H9 (cell line): ENCODE measurements at regions not wholly inside any gene's neighbourhood (a gene's known extent, or its start where the extent isn't known, plus 50 kb on each side); places are given as distances from the start of the nearest gene placed in this dataset.

Experiments used
- DNase-seq: peaks from one replicate; pipeline ENCODE4 v3.0.0-alpha.2; 2017
- H2AFZ ChIP-seq: one replicate; pipeline ENCODE4 v1.6.1; 2013; ENCODE audit warnings: mild to moderate bottlenecking, low read length, control low read depth, moderate library complexity
- H2AK5ac ChIP-seq: 2 replicates; pipeline ENCODE4 v1.6.1; 2013; ENCODE audit warnings: low read length, control low read depth, mixed read lengths; ENCODE audit not compliant: insufficient read length
- H2BK120ac ChIP-seq: one replicate; pipeline ENCODE4 v1.6.1; 2013; ENCODE audit warnings: low read depth, mild to moderate bottlenecking, low read length, control low read depth, inconsistent platforms; ENCODE audit not compliant: poor library complexity, severe bottlenecking
- H2BK12ac ChIP-seq: 2 replicates; pipeline ENCODE4 v1.6.1; 2013; ENCODE audit warnings: low read length, control low read depth, mixed read lengths, low read depth; ENCODE audit not compliant: insufficient read length
- H2BK15ac ChIP-seq: 2 replicates; pipeline ENCODE4 v1.6.1; 2013; ENCODE audit warnings: low read depth, low read length, control low read depth
- H2BK20ac ChIP-seq: one replicate; pipeline ENCODE4 v1.6.1; 2013; ENCODE audit warnings: low read depth, mild to moderate bottlenecking, low read length, control low read depth, inconsistent platforms; ENCODE audit not compliant: poor library complexity, severe bottlenecking
- H2BK5ac ChIP-seq: 2 replicates; pipeline ENCODE4 v1.6.1; 2013; ENCODE audit warnings: low read length, control low read depth, mixed read lengths; ENCODE audit not compliant: insufficient read length
- H3K14ac ChIP-seq: 2 replicates; pipeline ENCODE4 v1.6.1; 2013; ENCODE audit warnings: low read length, control low read depth; ENCODE audit not compliant: insufficient read depth
- H3K18ac ChIP-seq: 2 replicates; pipeline ENCODE4 v1.6.1; 2013; ENCODE audit warnings: low read depth, mild to moderate bottlenecking, mixed read lengths, low read length, control low read depth; ENCODE audit not compliant: insufficient read length
- H3K23ac ChIP-seq: 2 replicates; pipeline ENCODE4 v1.6.1; 2013; ENCODE audit warnings: low read length, control low read depth, mixed read lengths, low read depth; ENCODE audit not compliant: insufficient read length
- H3K23me2 ChIP-seq: 2 replicates; pipeline ENCODE4 v1.6.1; 2013; ENCODE audit warnings: low read depth, mild to moderate bottlenecking, mixed read lengths, low read length, control low read depth; ENCODE audit not compliant: insufficient read length, poor library complexity, severe bottlenecking
- H3K27ac ChIP-seq: 2 replicates; pipeline ENCODE4 v1.5.1; 2013; ENCODE audit warnings: low read length, control low read depth, mixed read lengths, low read depth; ENCODE audit not compliant: insufficient read length
- H3K27me3 ChIP-seq: 2 replicates; pipeline ENCODE4 v1.6.1; 2013; ENCODE audit warnings: low read length, control low read depth, inconsistent platforms; ENCODE audit not compliant: insufficient read depth
- H3K4ac ChIP-seq: 2 replicates; pipeline ENCODE4 v1.6.1; 2013; ENCODE audit warnings: low read depth, mild to moderate bottlenecking, control low read depth, inconsistent platforms, low read length, moderate library complexity
- H3K4me1 ChIP-seq: 2 replicates; pipeline ENCODE4 v1.6.1; 2013; ENCODE audit warnings: low read length, control low read depth, inconsistent platforms; ENCODE audit not compliant: insufficient read depth
- H3K4me2 ChIP-seq: 2 replicates; pipeline ENCODE4 v1.6.1; 2013; ENCODE audit warnings: low read length, control low read depth, mixed read lengths; ENCODE audit not compliant: insufficient read length, insufficient read depth
- H3K56ac ChIP-seq: 2 replicates; pipeline ENCODE4 v1.6.1; 2013; ENCODE audit warnings: low read depth, mild to moderate bottlenecking, mixed read lengths, low read length, control low read depth; ENCODE audit not compliant: insufficient read length
- H3K79me1 ChIP-seq: 2 replicates; pipeline ENCODE4 v1.6.1; 2013; ENCODE audit warnings: low read depth, mild to moderate bottlenecking, moderate library complexity, low read length, control low read depth, inconsistent platforms; ENCODE audit not compliant: insufficient read depth, poor library complexity, severe bottlenecking
- H3K79me2 ChIP-seq: 2 replicates; pipeline ENCODE4 v1.6.1; 2013; ENCODE audit warnings: low read length, control low read depth, inconsistent platforms; ENCODE audit not compliant: insufficient read depth
- H3K9ac ChIP-seq: 2 replicates; pipeline ENCODE4 v1.6.1; 2013; ENCODE audit warnings: low read length, control low read depth, mixed read lengths; ENCODE audit not compliant: insufficient read length; ENCODE audit errors: extremely low read depth
- H3K9me3 ChIP-seq: one replicate; pipeline ENCODE4 v1.6.1; 2013; ENCODE audit warnings: low read depth, low read length, inconsistent platforms; ENCODE audit not compliant: control insufficient read depth
- H3T11ph ChIP-seq: one replicate; pipeline ENCODE4 v1.6.1; 2013; ENCODE audit warnings: mild to moderate bottlenecking, low read length, control low read depth, inconsistent platforms
- H4K20me1 ChIP-seq: one replicate; pipeline ENCODE4 v1.6.1; 2013; ENCODE audit not compliant: control insufficient read depth, insufficient read length, insufficient read depth
- H4K5ac ChIP-seq: 2 replicates; pipeline ENCODE4 v1.6.1; 2013; ENCODE audit warnings: low read depth, mild to moderate bottlenecking, mixed read lengths, low read length, control low read depth; ENCODE audit not compliant: insufficient read length
- H4K8ac ChIP-seq: replicated peaks from 2 replicates; pipeline ENCODE4 v1.6.1; 2013; ENCODE audit warnings: low read length, control low read depth, mixed read lengths, low read depth; ENCODE audit not compliant: insufficient read length
- H4K91ac ChIP-seq: 2 replicates; pipeline ENCODE4 v1.6.1; 2013; ENCODE audit warnings: low read depth, mild to moderate bottlenecking, moderate library complexity, mixed read lengths, low read length, control low read depth; ENCODE audit not compliant: insufficient read length
- H3K27ac Mint-ChIP-seq, 3 experiments: 2 replicates in 2 of 3; 3 replicates in 1 of 3; pipeline ENCODE4 v1.8.0; 2020 to 2021; ENCODE audit warnings: mixed read lengths in 3 of 3, mild to moderate bottlenecking in 1 of 3, moderate library complexity in 1 of 3
- H3K27me3 Mint-ChIP-seq: 2 replicates; pipeline ENCODE4 v1.8.0; 2021; ENCODE audit warnings: low read depth, mild to moderate bottlenecking, moderate library complexity, mixed read lengths
- H3K36me3 Mint-ChIP-seq, 3 experiments: 2 replicates in 2 of 3; 3 replicates in 1 of 3; pipeline ENCODE4 v1.8.0; 2020 to 2021; ENCODE audit warnings: low read depth in 3 of 3, mixed read lengths in 3 of 3; ENCODE audit not compliant: insufficient read depth in 1 of 3
- H3K4me1 Mint-ChIP-seq, 2 experiments: 2 replicates each; pipeline ENCODE4 v1.8.0; 2020; ENCODE audit warnings: mixed read lengths in 2 of 2
- H3K4me3 Mint-ChIP-seq, 2 experiments: 2 replicates in 1 of 2; 3 replicates in 1 of 2; pipeline ENCODE4 v1.8.0; 2020 to 2021; ENCODE audit warnings: mild to moderate bottlenecking in 2 of 2, mixed read lengths in 2 of 2, moderate library complexity in 1 of 2
- H3K9me3 Mint-ChIP-seq, 2 experiments: 2 replicates in 1 of 2; 3 replicates in 1 of 2; pipeline ENCODE4 v1.8.0; 2020; ENCODE audit warnings: mild to moderate bottlenecking in 2 of 2, mixed read lengths in 2 of 2, moderate library complexity in 1 of 2
- WGBS: extraction: QIAGEN DNeasy Blood & Tissue Kit; methylation state at CpG from one replicate; pipeline ENCODE4 v1.1.7; 2013; ENCODE audit warnings: missing lambda C conversion rate, low lambda C conversion rate, mixed read lengths; ENCODE audit not compliant: insufficient read length; ENCODE audit errors: extremely low coverage; 5-methylcytosine and 5-hydroxymethylcytosine counted together
- TF ChIP-seq, protein P1 (sequence below): fragments of 200-600 bp; sonication (generic); conservative IDR thresholded peaks from 3 replicates; pipeline ENCODE4 v1.8.0; 2021; ENCODE audit warnings: antibody characterized with exemption, mild to moderate bottlenecking

DNA sequence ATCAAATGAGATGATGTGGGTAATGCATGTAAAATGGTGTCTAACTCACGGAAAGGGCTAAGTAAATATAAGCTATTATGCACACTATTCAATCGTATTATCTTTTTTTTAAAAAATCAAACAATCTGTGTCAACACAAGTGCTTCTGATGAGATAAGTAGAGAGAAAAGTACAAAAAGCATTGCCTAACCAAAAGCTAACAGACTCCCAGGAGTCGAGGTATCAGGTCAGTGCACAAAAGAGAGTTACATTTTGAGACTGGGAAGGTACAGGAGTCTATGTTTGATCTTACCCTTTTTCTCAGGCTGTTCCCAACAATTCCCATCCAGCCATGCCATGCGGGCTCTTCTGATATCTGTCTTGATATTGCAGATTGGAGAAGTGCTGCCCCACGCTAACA, 203.3 kb upstream of the ZIC3 start:
- TF ChIP-seq, protein P1, sequence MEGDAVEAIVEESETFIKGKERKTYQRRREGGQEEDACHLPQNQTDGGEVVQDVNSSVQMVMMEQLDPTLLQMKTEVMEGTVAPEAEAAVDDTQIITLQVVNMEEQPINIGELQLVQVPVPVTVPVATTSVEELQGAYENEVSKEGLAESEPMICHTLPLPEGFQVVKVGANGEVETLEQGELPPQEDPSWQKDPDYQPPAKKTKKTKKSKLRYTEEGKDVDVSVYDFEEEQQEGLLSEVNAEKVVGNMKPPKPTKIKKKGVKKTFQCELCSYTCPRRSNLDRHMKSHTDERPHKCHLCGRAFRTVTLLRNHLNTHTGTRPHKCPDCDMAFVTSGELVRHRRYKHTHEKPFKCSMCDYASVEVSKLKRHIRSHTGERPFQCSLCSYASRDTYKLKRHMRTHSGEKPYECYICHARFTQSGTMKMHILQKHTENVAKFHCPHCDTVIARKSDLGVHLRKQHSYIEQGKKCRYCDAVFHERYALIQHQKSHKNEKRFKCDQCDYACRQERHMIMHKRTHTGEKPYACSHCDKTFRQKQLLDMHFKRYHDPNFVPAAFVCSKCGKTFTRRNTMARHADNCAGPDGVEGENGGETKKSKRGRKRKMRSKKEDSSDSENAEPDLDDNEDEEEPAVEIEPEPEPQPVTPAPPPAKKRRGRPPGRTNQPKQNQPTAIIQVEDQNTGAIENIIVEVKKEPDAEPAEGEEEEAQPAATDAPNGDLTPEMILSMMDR: no peak
- no peaks in the 10 kb centered on the region for H3K27me3 ChIP-seq
- no peak overlapping the region for H2AK5ac ChIP-seq
- H2AFZ ChIP-seq: no peak overlapping the region
- no peaks in the 10 kb centered on the region; the same call in 1 of the 2 replicates for H3K79me2 ChIP-seq
- no peaks in the 10 kb centered on the region; the same call in 1 of the 2 replicates for H3K27me3 Mint-ChIP-seq
- H3K9me3 Mint-ChIP-seq: peaks cover 0 to 46% of the 10 kb centered on the region in 2 experiments; a peak in 2 of 5 replicates
- DNase-seq: no peak
- no peaks in the 10 kb centered on the region for H3K4me1 Mint-ChIP-seq
- no peak overlapping the region for H2BK20ac ChIP-seq
- H3K4me1 ChIP-seq: no peaks in the 10 kb centered on the region
- no peak overlapping the region for H2BK120ac ChIP-seq
- no peak overlapping the region for H3K27ac ChIP-seq
- no peak overlapping the region for H4K8ac ChIP-seq
- no peak overlapping the region for H3K4me3 Mint-ChIP-seq
- no peak overlapping the region for H4K5ac ChIP-seq
- no peak overlapping the region for H3K18ac ChIP-seq
- no CpG with 5 or more reads among the region's 5 CpGs for WGBS
- no peaks in the 10 kb centered on the region for H4K20me1 ChIP-seq
- no peak overlapping the region for H2BK5ac ChIP-seq
- H3K27ac Mint-ChIP-seq: no peak overlapping the region
- no peak overlapping the region for H3T11ph ChIP-seq
- H3K4ac ChIP-seq: no peak overlapping the region
- H2BK12ac ChIP-seq: no peak overlapping the region
- H3K9ac ChIP-seq: no peak overlapping the region
- H3K9me3 ChIP-seq: no peaks in the 10 kb centered on the region
- H2BK15ac ChIP-seq: no peak overlapping the region
- H4K91ac ChIP-seq: no peak overlapping the region
- no peaks in the 10 kb centered on the region for H3K23me2 ChIP-seq
- H3K4me2 ChIP-seq: no peak overlapping the region
- H3K79me1 ChIP-seq: no peaks in the 10 kb centered on the region
- H3K23ac ChIP-seq: no peak overlapping the region
- H3K36me3 Mint-ChIP-seq: no peaks in the 10 kb centered on the region
- no peak overlapping the region for H3K14ac ChIP-seq
- no peak overlapping the region for H3K56ac ChIP-seq
